ENCODE measurements at regions not wholly inside any gene's neighbourhood (a gene's known extent, or its start where the extent isn't known, plus 50 kb on each side); places are given as distances from the start of the nearest gene placed in this dataset.
"Not testable (repeated sequence)": the region's sequence is repeated elsewhere in the genome, so short reads cannot be mapped to it uniquely, and the experiment has no call there.

GRCh38 chr3:195982754-195983153 is 74.4 kb upstream of the TNK2 start:
- not testable (repeated sequence) for H3K4me3 ChIP-seq (ENCODE audit: low read depth in 1 of 3, low read length in 3 of 3); H3K9me3 ChIP-seq (ENCODE audit: control insufficient read depth in 4 of 4, low read length in 3 of 4); H3K4me1 ChIP-seq (ENCODE audit: control insufficient read depth in 4 of 4, insufficient read depth in 4 of 4, low read length in 3 of 4); H3K9ac ChIP-seq (ENCODE audit: low read depth in 1 of 2, low read length in 2 of 2); H3K27ac ChIP-seq (ENCODE audit: low read depth in 1 of 2, low read length in 2 of 2); DNase-seq (ENCODE audit: low spot score); H3K27me3 ChIP-seq (ENCODE audit: control insufficient read depth in 4 of 4, insufficient read depth in 4 of 4, low read length in 3 of 4)
- peaks cover 2 to 19% (median 7%) of the 10 kb centered on the region in 4 donors for H3K36me3 ChIP-seq (ENCODE audit: control insufficient read depth in 4 of 4, insufficient read depth in 3 of 4, low read depth in 1 of 4, low read length in 3 of 4)
- WGBS = 94% methylated on average over 17 of the region's 17 CpGs

- not testable (repeated sequence) for DNase-seq (ENCODE audit: low spot score); H3K4me3 ChIP-seq (ENCODE audit: low read depth in 1 of 3, low read length in 3 of 3); H3K4me1 ChIP-seq (ENCODE audit: control insufficient read depth in 4 of 4, insufficient read depth in 4 of 4, low read length in 3 of 4); H3K27me3 ChIP-seq (ENCODE audit: control insufficient read depth in 4 of 4, insufficient read depth in 4 of 4, low read length in 3 of 4); H3K27ac ChIP-seq (ENCODE audit: low read depth in 1 of 2, low read length in 2 of 2); H3K9me3 ChIP-seq (ENCODE audit: control insufficient read depth in 4 of 4, low read length in 3 of 4); H3K9ac ChIP-seq (ENCODE audit: low read depth in 1 of 2, low read length in 2 of 2)
- H3K36me3 ChIP-seq (ENCODE audit: control insufficient read depth in 4 of 4, insufficient read depth in 3 of 4, low read depth in 1 of 4, low read length in 3 of 4) = peaks cover 2 to 19% (median 8%) of the 10 kb centered on the region in 4 donors
- WGBS = 90% methylated on average over 7 of the region's 7 CpGs
Observed at GRCh38 chr3:195981778-195982177, 73.4 kb upstream of the TNK2 start.

GRCh38 chr3:195979877-195980276 is 71.5 kb upstream of the TNK2 start:
- H3K9me3 ChIP-seq (ENCODE audit: control insufficient read depth in 4 of 4, low read length in 3 of 4); H3K27ac ChIP-seq (ENCODE audit: low read depth in 1 of 2, low read length in 2 of 2); H3K9ac ChIP-seq (ENCODE audit: low read depth in 1 of 2, low read length in 2 of 2); H3K4me1 ChIP-seq (ENCODE audit: control insufficient read depth in 4 of 4, insufficient read depth in 4 of 4, low read length in 3 of 4); H3K27me3 ChIP-seq (ENCODE audit: control insufficient read depth in 4 of 4, insufficient read depth in 4 of 4, low read length in 3 of 4); DNase-seq (ENCODE audit: low spot score); H3K4me3 ChIP-seq (ENCODE audit: low read depth in 1 of 3, low read length in 3 of 3): not testable (repeated sequence)
- H3K36me3 ChIP-seq (ENCODE audit: control insufficient read depth in 4 of 4, insufficient read depth in 3 of 4, low read depth in 1 of 4, low read length in 3 of 4) = peaks cover 4 to 26% (median 13%) of the 10 kb centered on the region in 4 donors
- WGBS = 98% methylated on average over 10 of the region's 10 CpGs

- H3K9ac ChIP-seq (ENCODE audit: low read depth in 1 of 2, low read length in 2 of 2); H3K4me3 ChIP-seq (ENCODE audit: low read depth in 1 of 3, low read length in 3 of 3); H3K27me3 ChIP-seq (ENCODE audit: control insufficient read depth in 4 of 4, insufficient read depth in 4 of 4, low read length in 3 of 4); H3K4me1 ChIP-seq (ENCODE audit: control insufficient read depth in 4 of 4, insufficient read depth in 4 of 4, low read length in 3 of 4); H3K9me3 ChIP-seq (ENCODE audit: control insufficient read depth in 4 of 4, low read length in 3 of 4); H3K27ac ChIP-seq (ENCODE audit: low read depth in 1 of 2, low read length in 2 of 2); DNase-seq (ENCODE audit: low spot score): not testable (repeated sequence)
- H3K36me3 ChIP-seq (ENCODE audit: control insufficient read depth in 4 of 4, insufficient read depth in 3 of 4, low read depth in 1 of 4, low read length in 3 of 4) = peaks cover 6 to 22% (median 14%) of the 10 kb centered on the region in 4 donors
- 94% methylated on average over 10 of the region's 11 CpGs for WGBS
Observed at GRCh38 chr3:195978585-195978984, 70.2 kb upstream of the TNK2 start.

GRCh38 chr3:195976876-195977275 is 68.5 kb upstream of the TNK2 start:
- not testable (repeated sequence) for DNase-seq (ENCODE audit: low spot score)
- H3K36me3 ChIP-seq (ENCODE audit: control insufficient read depth in 4 of 4, insufficient read depth in 3 of 4, low read depth in 1 of 4, low read length in 3 of 4) = peaks cover 8 to 19% (median 11%) of the 10 kb centered on the region in 4 donors
- WGBS = 95% methylated on average over 10 of the region's 19 CpGs

GRCh38 chr3:195974281-195974680 is 65.9 kb upstream of the TNK2 start:
- peaks cover 6 to 26% (median 19%) of the 10 kb centered on the region in 4 donors for H3K36me3 ChIP-seq (ENCODE audit: control insufficient read depth in 4 of 4, insufficient read depth in 3 of 4, low read depth in 1 of 4, low read length in 3 of 4)
- H3K4me3 ChIP-seq (ENCODE audit: low read depth in 1 of 3, low read length in 3 of 3); H3K4me1 ChIP-seq (ENCODE audit: control insufficient read depth in 4 of 4, insufficient read depth in 4 of 4, low read length in 3 of 4); DNase-seq (ENCODE audit: low spot score); H3K9ac ChIP-seq (ENCODE audit: low read depth in 1 of 2, low read length in 2 of 2); H3K27ac ChIP-seq (ENCODE audit: low read depth in 1 of 2, low read length in 2 of 2); H3K9me3 ChIP-seq (ENCODE audit: control insufficient read depth in 4 of 4, low read length in 3 of 4); H3K27me3 ChIP-seq (ENCODE audit: control insufficient read depth in 4 of 4, insufficient read depth in 4 of 4, low read length in 3 of 4): not testable (repeated sequence)
- WGBS = 98% methylated on average over 12 of the region's 13 CpGs

More at GRCh38 chr3:195976876-195977275, 68.5 kb upstream of the TNK2 start:
- not testable (repeated sequence) for H3K4me3 ChIP-seq (ENCODE audit: low read depth in 1 of 3, low read length in 3 of 3); H3K27me3 ChIP-seq (ENCODE audit: control insufficient read depth in 4 of 4, insufficient read depth in 4 of 4, low read length in 3 of 4); H3K4me1 ChIP-seq (ENCODE audit: control insufficient read depth in 4 of 4, insufficient read depth in 4 of 4, low read length in 3 of 4); H3K27ac ChIP-seq (ENCODE audit: low read depth in 1 of 2, low read length in 2 of 2); H3K9ac ChIP-seq (ENCODE audit: low read depth in 1 of 2, low read length in 2 of 2); H3K9me3 ChIP-seq (ENCODE audit: control insufficient read depth in 4 of 4, low read length in 3 of 4)

GRCh38 chr3:195970873-195971272 is 62.5 kb upstream of the TNK2 start:
- not testable (repeated sequence) for H3K4me1 ChIP-seq (ENCODE audit: control insufficient read depth in 4 of 4, insufficient read depth in 4 of 4, low read length in 3 of 4); H3K9ac ChIP-seq (ENCODE audit: low read depth in 1 of 2, low read length in 2 of 2); H3K27me3 ChIP-seq (ENCODE audit: control insufficient read depth in 4 of 4, insufficient read depth in 4 of 4, low read length in 3 of 4); DNase-seq (ENCODE audit: low spot score); H3K4me3 ChIP-seq (ENCODE audit: low read depth in 1 of 3, low read length in 3 of 3); H3K9me3 ChIP-seq (ENCODE audit: control insufficient read depth in 4 of 4, low read length in 3 of 4); H3K27ac ChIP-seq (ENCODE audit: low read depth in 1 of 2, low read length in 2 of 2)
- H3K36me3 ChIP-seq (ENCODE audit: control insufficient read depth in 4 of 4, insufficient read depth in 3 of 4, low read depth in 1 of 4, low read length in 3 of 4) = peaks cover 5 to 24% (median 16%) of the 10 kb centered on the region in 4 donors
- 96% methylated on average over 9 of the region's 9 CpGs for WGBS

- peaks cover 4 to 25% (median 18%) of the 10 kb centered on the region in 4 donors for H3K36me3 ChIP-seq (ENCODE audit: control insufficient read depth in 4 of 4, insufficient read depth in 3 of 4, low read depth in 1 of 4, low read length in 3 of 4)
- H3K27ac ChIP-seq (ENCODE audit: low read depth in 1 of 2, low read length in 2 of 2); H3K27me3 ChIP-seq (ENCODE audit: control insufficient read depth in 4 of 4, insufficient read depth in 4 of 4, low read length in 3 of 4); H3K4me1 ChIP-seq (ENCODE audit: control insufficient read depth in 4 of 4, insufficient read depth in 4 of 4, low read length in 3 of 4); H3K9me3 ChIP-seq (ENCODE audit: control insufficient read depth in 4 of 4, low read length in 3 of 4); DNase-seq (ENCODE audit: low spot score); H3K9ac ChIP-seq (ENCODE audit: low read depth in 1 of 2, low read length in 2 of 2); H3K4me3 ChIP-seq (ENCODE audit: low read depth in 1 of 3, low read length in 3 of 3): not testable (repeated sequence)
- whole genome bisulfite sequencing = 97% methylated on average over 21 of the region's 22 CpGs
Observed at GRCh38 chr3:195969838-195970776, 61.8 kb upstream of the TNK2 start.

All from liver (tissue), 6 donors.